ENCODE measurements at regions not wholly inside any gene's neighbourhood (a gene's known extent, or its start where the extent isn't known, plus 50 kb on each side); places are given as distances from the start of the nearest gene placed in this dataset.

DNA sequence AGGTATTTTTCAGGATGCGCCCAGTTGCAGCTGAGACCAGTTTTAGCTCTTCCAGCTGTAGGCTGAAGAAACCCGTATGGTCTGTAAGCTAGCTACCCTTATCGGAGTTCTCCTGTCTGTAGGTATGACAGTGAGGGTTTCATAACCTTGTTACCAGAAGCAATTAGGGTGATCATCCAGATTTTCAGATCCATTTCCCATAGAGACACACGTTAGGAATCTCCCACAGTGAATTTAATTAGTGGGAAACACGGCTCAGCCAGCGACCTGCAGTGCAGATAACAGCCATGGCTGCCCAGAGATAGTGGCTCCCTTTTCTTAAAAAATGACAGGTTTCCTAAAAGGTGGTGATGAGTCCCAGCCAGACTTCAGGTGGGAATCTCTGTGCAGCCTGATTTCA is 111.1 kb downstream of the BTBD3 start:
- no peak overlapping the region for H3K27ac ChIP-seq (ENCODE audit: low read length)

DNA sequence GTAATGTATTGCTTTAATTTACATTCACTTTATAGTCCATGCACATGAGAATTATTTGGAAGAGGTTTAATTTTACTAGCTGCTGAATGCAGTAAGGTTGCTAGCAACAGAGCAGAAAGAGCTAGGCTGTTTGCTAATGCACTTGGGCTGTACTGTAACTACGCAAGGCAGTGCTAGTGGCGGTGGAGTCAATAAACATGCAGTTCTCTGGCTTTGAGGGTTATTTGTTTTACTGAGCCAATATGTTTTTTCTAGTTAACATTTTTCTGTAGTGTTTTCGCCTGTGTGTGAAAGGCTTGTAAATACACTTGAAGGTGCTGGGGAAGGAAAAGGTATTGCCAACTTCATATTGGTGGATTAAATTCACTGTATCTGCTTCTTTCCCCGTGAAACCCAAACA is 112.8 kb downstream of the BTBD3 start:
- H3K27ac ChIP-seq (ENCODE audit: low read length), result no peak overlapping the region
- no peaks in the 10 kb centered on the region for H3K4me1 ChIP-seq (ENCODE audit: control insufficient read depth, low read depth, low read length)
- H3K9ac ChIP-seq (ENCODE audit: low read length), result no peak overlapping the region
- H3K27me3 ChIP-seq (ENCODE audit: control insufficient read depth, insufficient read depth, low read length), result no peaks in the 10 kb centered on the region
- no peak overlapping the region for H3K4me3 ChIP-seq (ENCODE audit: low read length)
- no peaks in the 10 kb centered on the region for H3K36me3 ChIP-seq (ENCODE audit: control insufficient read depth, low read depth, low read length)
- no peaks in the 10 kb centered on the region for H3K9me3 ChIP-seq (ENCODE audit: control insufficient read depth, low read depth, low read length)

More for the DNA sequence above, 111.1 kb downstream of the BTBD3 start:
- no peaks in the 10 kb centered on the region for H3K36me3 ChIP-seq (ENCODE audit: control insufficient read depth, low read depth, low read length)
- no peak overlapping the region for H3K4me3 ChIP-seq (ENCODE audit: low read length)
- H3K9ac ChIP-seq (ENCODE audit: low read length), result no peak overlapping the region
- no peaks in the 10 kb centered on the region for H3K9me3 ChIP-seq (ENCODE audit: control insufficient read depth, low read depth, low read length)
- H3K4me1 ChIP-seq (ENCODE audit: control insufficient read depth, low read depth, low read length), result no peaks in the 10 kb centered on the region
- no peaks in the 10 kb centered on the region for H3K27me3 ChIP-seq (ENCODE audit: control insufficient read depth, insufficient read depth, low read length)

DNA sequence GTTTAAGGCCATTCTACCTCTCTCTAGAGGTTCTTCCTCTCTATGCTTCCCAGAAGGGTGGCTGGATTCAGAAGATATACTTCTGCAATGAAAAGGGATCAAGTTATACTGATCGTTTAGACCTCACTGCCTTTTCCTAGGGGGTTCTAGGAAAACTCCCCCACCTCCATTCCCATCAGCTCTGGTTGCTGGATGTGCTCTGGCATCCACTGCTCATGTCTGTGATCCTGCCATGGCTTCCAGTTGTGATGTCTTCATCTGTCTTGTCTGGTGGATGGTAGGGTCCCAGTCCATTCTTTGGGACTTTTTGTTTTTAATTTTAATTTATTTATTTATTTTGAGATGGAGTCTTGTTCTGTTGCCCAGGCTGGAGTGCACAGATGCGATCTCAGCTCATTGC is 118.4 kb downstream of the BTBD3 start:
- Histone ChIP-seq H3K9me3 (ENCODE audit: control insufficient read depth, low read depth, low read length) (no peaks in the 10 kb centered on the region), H3K4me1 (ENCODE audit: control insufficient read depth, low read depth, low read length) (no peaks in the 10 kb centered on the region), H3K27ac (ENCODE audit: low read length) (no peak overlapping the region), H3K9ac (ENCODE audit: low read length) (no peak overlapping the region), H3K36me3 (ENCODE audit: control insufficient read depth, low read depth, low read length) (no peaks in the 10 kb centered on the region), H3K4me3 (ENCODE audit: low read length) (no peak overlapping the region), H3K27me3 (ENCODE audit: control insufficient read depth, insufficient read depth, low read length) (no peaks in the 10 kb centered on the region)

DNA sequence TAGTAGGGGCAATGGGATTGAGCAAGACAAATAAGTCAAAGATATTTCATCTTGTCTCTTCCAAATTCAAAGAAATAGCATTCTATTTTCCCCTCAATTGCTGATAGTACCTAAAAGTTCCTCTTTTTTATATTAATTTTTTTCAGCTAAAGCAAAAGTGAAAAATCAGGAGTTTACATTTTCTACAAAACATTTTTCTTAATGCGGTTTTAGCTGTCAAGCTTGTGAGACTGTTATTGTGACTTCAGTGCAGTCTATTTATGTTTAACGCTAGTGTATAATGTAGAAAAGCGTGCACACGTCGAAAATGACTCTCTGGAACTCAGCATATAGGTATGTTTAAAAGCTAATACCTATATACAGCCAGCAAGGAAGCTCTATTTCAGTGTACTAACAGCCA is 119.8 kb downstream of the BTBD3 start:
- Histone ChIP-seq H3K27ac (ENCODE audit: low read length) (no peak overlapping the region), H3K9me3 (ENCODE audit: control insufficient read depth, low read depth, low read length) (no peaks in the 10 kb centered on the region), H3K36me3 (ENCODE audit: control insufficient read depth, low read depth, low read length) (no peaks in the 10 kb centered on the region), H3K27me3 (ENCODE audit: control insufficient read depth, insufficient read depth, low read length) (no peaks in the 10 kb centered on the region), H3K4me1 (ENCODE audit: control insufficient read depth, low read depth, low read length) (no peaks in the 10 kb centered on the region), H3K4me3 (ENCODE audit: low read length) (no peak overlapping the region), H3K9ac (ENCODE audit: low read length) (no peak overlapping the region)

DNA sequence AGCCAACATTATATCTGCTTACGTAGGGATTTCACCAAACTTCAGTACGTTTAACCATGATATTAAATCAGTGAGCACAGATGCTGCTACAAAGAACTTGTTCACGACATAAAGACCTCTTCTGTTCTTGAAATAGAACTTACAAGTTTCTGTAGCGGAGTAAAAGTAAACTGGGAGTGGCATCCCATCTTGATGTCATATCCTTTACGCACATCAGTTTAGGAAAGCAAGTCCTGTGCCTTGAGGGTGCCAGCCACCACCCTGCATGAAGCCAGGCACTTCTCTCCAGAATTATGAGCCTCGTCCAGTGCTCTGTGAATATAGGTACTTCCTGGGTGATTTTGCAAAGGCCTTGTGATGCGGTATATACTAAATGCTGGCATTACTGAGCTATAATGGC is 122.6 kb downstream of the BTBD3 start:
- no peak overlapping the region for H3K9ac ChIP-seq (ENCODE audit: low read length)
- H3K4me3 ChIP-seq (ENCODE audit: low read length), result no peak overlapping the region
- no peaks in the 10 kb centered on the region for H3K27me3 ChIP-seq (ENCODE audit: control insufficient read depth, insufficient read depth, low read length)
- no peak overlapping the region for H3K27ac ChIP-seq (ENCODE audit: low read length)
- no peaks in the 10 kb centered on the region for H3K9me3 ChIP-seq (ENCODE audit: control insufficient read depth, low read depth, low read length)
- no peaks in the 10 kb centered on the region for H3K4me1 ChIP-seq (ENCODE audit: control insufficient read depth, low read depth, low read length)
- H3K36me3 ChIP-seq (ENCODE audit: control insufficient read depth, low read depth, low read length), result no peaks in the 10 kb centered on the region

DNA sequence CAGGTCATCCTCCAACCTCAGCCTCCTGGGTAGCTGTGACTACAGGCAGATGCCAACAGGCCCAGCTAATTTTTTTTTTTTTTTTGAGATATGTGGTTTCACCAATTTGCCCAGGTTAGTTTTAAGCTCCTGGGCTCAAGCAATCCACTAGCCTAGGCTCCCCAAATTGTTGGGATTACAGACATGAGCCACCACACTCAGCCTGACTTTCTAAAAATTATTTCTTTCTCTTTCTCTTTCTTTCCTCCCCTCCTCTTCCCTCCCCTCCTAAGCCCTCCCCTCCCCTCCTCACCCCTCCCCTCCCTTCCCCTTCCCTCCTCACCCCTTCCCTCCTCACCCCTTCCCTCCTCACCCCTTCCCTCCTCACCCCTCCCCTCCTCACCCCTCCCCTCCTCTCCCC is 127.3 kb downstream of the BTBD3 start:
- no peak overlapping the region for H3K27ac ChIP-seq (ENCODE audit: low read length)
- no peaks in the 10 kb centered on the region for H3K4me1 ChIP-seq (ENCODE audit: control insufficient read depth, low read depth, low read length)
- no peak overlapping the region for H3K9ac ChIP-seq (ENCODE audit: low read length)
- no peaks in the 10 kb centered on the region for H3K27me3 ChIP-seq (ENCODE audit: control insufficient read depth, insufficient read depth, low read length)
- H3K4me3 ChIP-seq (ENCODE audit: low read length), result no peak overlapping the region
- no peaks in the 10 kb centered on the region for H3K36me3 ChIP-seq (ENCODE audit: control insufficient read depth, low read depth, low read length)
- no peaks in the 10 kb centered on the region for H3K9me3 ChIP-seq (ENCODE audit: control insufficient read depth, low read depth, low read length)

DNA sequence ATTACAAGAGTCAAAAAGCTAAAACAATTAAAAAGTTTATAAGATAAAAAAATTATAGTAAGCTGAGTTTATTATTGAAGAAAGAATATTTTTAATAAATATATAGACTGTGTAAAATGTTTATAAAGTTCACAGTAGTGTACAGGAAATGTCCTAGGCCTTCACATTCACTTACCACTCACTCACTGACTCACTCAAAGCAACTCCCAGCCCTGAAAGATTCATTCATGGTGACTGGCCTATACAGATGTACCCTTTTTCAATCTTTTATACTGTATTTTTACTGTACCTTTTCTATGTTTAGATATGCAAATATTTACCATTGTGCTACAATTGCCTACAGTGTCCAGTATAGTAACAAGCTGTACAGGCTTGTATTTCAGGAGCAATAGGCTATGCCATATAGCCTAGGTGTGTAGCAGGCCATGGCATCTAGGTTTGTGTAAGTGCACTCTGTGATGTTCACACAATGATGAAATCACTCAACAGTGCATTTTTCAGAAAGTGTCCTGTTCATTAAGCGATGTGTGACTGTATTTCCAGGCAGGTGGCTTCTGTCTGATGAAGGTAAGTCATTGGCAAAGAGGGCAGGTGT is 130.2 kb downstream of the BTBD3 start:
- H3K9me3 ChIP-seq (ENCODE audit: control insufficient read depth, low read depth, low read length), result no peaks in the 10 kb centered on the region
- H3K27ac ChIP-seq (ENCODE audit: low read length), result no peak overlapping the region
- H3K36me3 ChIP-seq (ENCODE audit: control insufficient read depth, low read depth, low read length), result no peaks in the 10 kb centered on the region
- no peaks in the 10 kb centered on the region for H3K27me3 ChIP-seq (ENCODE audit: control insufficient read depth, insufficient read depth, low read length)
- no peaks in the 10 kb centered on the region for H3K4me1 ChIP-seq (ENCODE audit: control insufficient read depth, low read depth, low read length)
- no peak overlapping the region for H3K9ac ChIP-seq (ENCODE audit: low read length)
- H3K4me3 ChIP-seq (ENCODE audit: low read length), result no peak overlapping the region

DNA sequence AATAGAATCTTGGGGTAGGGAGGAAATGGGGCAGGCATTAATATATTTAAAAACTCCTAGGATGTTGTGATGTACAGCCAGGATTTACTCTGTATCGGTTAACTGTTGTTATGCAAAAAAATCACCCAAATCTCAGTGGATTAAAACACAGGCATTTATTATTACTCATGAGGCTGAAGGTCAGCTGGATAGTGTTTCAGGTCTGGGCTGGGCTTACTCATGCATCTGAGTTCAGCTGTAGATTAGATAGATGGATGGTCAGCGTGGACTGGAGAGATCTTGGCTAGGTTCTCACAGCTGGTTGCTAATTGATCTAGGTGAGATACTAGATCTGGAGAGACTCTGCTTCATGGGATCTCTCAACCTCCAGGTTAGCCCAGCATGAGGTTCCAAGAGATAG is 131.4 kb downstream of the BTBD3 start:
- no peak overlapping the region for H3K27ac ChIP-seq (ENCODE audit: low read length)
- H3K4me3 ChIP-seq (ENCODE audit: low read length), result no peak overlapping the region
- no peaks in the 10 kb centered on the region for H3K27me3 ChIP-seq (ENCODE audit: control insufficient read depth, insufficient read depth, low read length)
- no peaks in the 10 kb centered on the region for H3K9me3 ChIP-seq (ENCODE audit: control insufficient read depth, low read depth, low read length)
- H3K9ac ChIP-seq (ENCODE audit: low read length), result no peak overlapping the region
- H3K4me1 ChIP-seq (ENCODE audit: control insufficient read depth, low read depth, low read length), result no peaks in the 10 kb centered on the region
- H3K36me3 ChIP-seq (ENCODE audit: control insufficient read depth, low read depth, low read length), result no peaks in the 10 kb centered on the region

DNA sequence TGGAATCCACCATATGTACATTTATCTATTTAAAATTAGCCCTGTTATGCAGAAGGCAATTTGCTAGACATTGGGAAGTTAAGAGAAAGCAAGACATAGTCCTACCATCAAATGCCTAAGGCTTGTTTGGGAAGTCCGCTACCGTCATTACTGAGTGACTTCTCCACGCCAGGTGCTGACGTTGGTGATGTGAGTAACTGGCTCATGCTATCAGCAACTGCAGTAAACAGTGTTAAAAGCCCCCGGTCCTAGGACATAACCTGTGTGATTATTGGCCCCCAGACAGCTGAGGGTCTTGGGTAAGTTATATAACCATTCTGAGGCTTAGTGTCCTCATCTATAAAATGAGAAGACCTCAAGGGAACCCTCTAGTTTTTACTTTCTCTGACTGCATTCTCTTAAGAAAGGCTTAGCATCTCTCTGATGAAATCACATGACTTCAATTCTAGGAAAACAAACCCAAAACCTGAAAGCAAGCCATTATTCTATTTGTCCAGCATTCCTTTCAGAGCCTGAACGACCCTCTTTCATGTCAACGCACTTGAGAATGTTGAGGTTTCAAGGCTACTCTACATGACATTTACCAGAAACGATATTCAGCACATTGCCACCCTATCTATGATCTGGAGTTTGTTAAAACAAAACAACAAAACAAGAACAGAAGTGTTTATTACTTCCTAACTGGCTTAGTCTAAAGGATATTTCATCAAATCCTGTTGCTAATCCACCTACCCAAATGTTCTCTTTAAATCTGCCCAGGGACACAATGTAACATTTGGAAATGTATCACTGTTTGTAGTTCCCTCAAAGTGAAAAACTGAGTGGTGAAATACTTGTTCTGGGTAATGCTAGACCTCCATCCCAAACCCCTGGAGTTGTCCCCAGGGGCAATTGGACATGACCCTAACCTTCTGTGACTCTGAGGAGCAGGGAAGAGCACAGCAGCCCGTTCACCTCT is 133.8 kb downstream of the BTBD3 start:
- no peaks in the 10 kb centered on the region for H3K9me3 ChIP-seq (ENCODE audit: control insufficient read depth, low read depth, low read length)
- H3K27ac ChIP-seq (ENCODE audit: low read length), result no peak overlapping the region
- H3K36me3 ChIP-seq (ENCODE audit: control insufficient read depth, low read depth, low read length), result no peaks in the 10 kb centered on the region
- no peaks in the 10 kb centered on the region for H3K27me3 ChIP-seq (ENCODE audit: control insufficient read depth, insufficient read depth, low read length)
- H3K4me1 ChIP-seq (ENCODE audit: control insufficient read depth, low read depth, low read length), result peaks cover under 1% of the 10 kb centered on the region
- no peak overlapping the region for H3K4me3 ChIP-seq (ENCODE audit: low read length)
- H3K9ac ChIP-seq (ENCODE audit: low read length), result no peak overlapping the region

DNA sequence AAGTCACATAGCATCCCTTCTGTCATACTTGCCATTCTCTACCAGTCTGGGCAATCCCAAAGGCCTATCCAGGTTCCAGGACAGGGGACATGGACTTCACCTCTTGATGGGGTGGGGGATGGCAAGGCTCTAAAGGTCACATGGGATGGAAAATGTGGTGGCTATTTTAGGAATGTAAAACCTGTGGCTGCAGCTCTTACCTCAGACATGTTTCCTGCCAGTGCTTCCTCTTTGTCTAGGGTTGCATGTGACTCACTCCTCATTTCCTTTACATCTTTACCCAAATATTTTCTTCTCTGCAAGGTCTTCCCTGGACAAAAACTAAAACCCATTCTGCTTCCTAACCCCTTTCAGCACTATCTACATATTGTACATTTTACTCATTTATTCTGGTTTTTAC is 135.7 kb downstream of the BTBD3 start:
- H3K27ac ChIP-seq (ENCODE audit: low read length), result no peak overlapping the region
- H3K4me3 ChIP-seq (ENCODE audit: low read length), result no peak overlapping the region
- H3K4me1 ChIP-seq (ENCODE audit: control insufficient read depth, low read depth, low read length), result peaks cover 12% of the 10 kb centered on the region
- no peaks in the 10 kb centered on the region for H3K27me3 ChIP-seq (ENCODE audit: control insufficient read depth, insufficient read depth, low read length)
- no peak overlapping the region for H3K9ac ChIP-seq (ENCODE audit: low read length)
- no peaks in the 10 kb centered on the region for H3K36me3 ChIP-seq (ENCODE audit: control insufficient read depth, low read depth, low read length)
- no peaks in the 10 kb centered on the region for H3K9me3 ChIP-seq (ENCODE audit: control insufficient read depth, low read depth, low read length)

DNA sequence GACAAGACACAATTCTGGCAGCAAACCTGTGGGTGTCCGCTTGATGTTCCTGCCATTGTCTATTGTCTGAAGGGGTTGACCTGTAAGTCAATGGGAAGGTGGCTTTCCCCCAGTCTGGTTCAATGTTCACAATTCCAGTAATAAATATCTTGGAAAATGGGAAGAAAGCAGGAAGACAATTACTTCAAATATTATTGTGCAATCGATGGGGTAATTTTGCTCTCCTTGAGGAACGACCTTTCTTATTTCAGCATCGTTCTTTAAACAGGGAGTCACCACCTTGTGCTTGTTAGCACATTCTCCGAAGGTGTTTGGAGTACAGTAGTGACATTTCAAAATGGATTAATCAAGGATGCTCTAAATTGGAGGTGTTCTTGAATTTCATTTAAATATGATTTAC is 136.9 kb downstream of the BTBD3 start:
- H3K4me3 ChIP-seq (ENCODE audit: low read length), result no peak overlapping the region
- no peak overlapping the region for H3K27ac ChIP-seq (ENCODE audit: low read length)
- H3K9ac ChIP-seq (ENCODE audit: low read length), result no peak overlapping the region
- H3K9me3 ChIP-seq (ENCODE audit: control insufficient read depth, low read depth, low read length), result no peaks in the 10 kb centered on the region
- H3K4me1 ChIP-seq (ENCODE audit: control insufficient read depth, low read depth, low read length), result peaks cover 12% of the 10 kb centered on the region
- no peaks in the 10 kb centered on the region for H3K27me3 ChIP-seq (ENCODE audit: control insufficient read depth, insufficient read depth, low read length)
- no peaks in the 10 kb centered on the region for H3K36me3 ChIP-seq (ENCODE audit: control insufficient read depth, low read depth, low read length)

DNA sequence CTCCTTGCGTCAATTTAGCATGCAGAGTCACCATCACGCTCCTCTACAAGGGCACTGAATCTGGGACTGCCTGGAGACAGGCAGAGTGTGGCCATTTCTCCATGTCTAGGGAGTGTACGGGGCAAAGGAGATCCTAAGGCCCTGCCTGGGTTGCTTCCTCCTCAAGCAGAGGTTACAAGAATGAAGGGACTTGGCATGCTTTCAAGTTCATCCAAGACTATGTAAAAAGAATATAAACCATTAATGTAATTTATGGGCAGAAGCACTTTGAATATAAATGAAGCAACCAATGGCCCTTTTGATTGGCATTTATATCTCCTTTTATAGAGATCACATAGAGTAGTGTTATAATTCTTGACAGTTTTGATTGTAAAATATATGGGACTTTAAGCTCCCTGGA is 137.5 kb downstream of the BTBD3 start:
- no peaks in the 10 kb centered on the region for H3K36me3 ChIP-seq (ENCODE audit: control insufficient read depth, low read depth, low read length)
- H3K27ac ChIP-seq (ENCODE audit: low read length), result no peak overlapping the region
- no peak overlapping the region for H3K9ac ChIP-seq (ENCODE audit: low read length)
- H3K9me3 ChIP-seq (ENCODE audit: control insufficient read depth, low read depth, low read length), result no peaks in the 10 kb centered on the region
- peaks cover 12% of the 10 kb centered on the region for H3K4me1 ChIP-seq (ENCODE audit: control insufficient read depth, low read depth, low read length)
- H3K4me3 ChIP-seq (ENCODE audit: low read length), result no peak overlapping the region
- H3K27me3 ChIP-seq (ENCODE audit: control insufficient read depth, insufficient read depth, low read length), result no peaks in the 10 kb centered on the region
